Esophagus muscularis mucosa (tissue), 4 donors: ENCODE measurements at regions not wholly inside any gene's neighbourhood (a gene's known extent, or its start where the extent isn't known, plus 50 kb on each side); places are given as distances from the start of the nearest gene placed in this dataset.

ENCODE experiments used
- DNase-seq: peaks from one replicate; pipeline ENCODE4 v3.0.0-alpha.2; 2017; ENCODE audit errors: extremely low spot score
- H3K27ac ChIP-seq, 4 donors: fragments of 200-600 bp; sonication (generic); replicated peaks in 1 of 4; 1 replicate in 3 of 4; 2 replicates in 1 of 4; pipeline ENCODE4 v1.5.1; 2016 to 2019; ENCODE audit warnings: mild to moderate bottlenecking in 1 of 4
- H3K27me3 ChIP-seq, 4 donors: fragments of 200-600 bp; sonication (generic); one replicate each; pipeline versions ENCODE4 v1.5.1 to v1.6.0; 2016 to 2019
- H3K36me3 ChIP-seq, 4 donors: fragments of 200-600 bp; sonication (generic); one replicate each; pipeline ENCODE4 v1.5.1; 2016 to 2019
- H3K4me1 ChIP-seq, 4 donors: fragments of 200-600 bp; sonication (generic); one replicate each; pipeline ENCODE4 v1.5.1; 2016 to 2019
- H3K4me3 ChIP-seq, 4 donors: fragments of 200-600 bp; sonication (generic); 1 replicate in 2 of 4; 2 replicates in 2 of 4; pipeline ENCODE4 v1.5.1; 2016 to 2019; ENCODE audit warnings: mild to moderate bottlenecking in 4 of 4, moderate library complexity in 1 of 4
- H3K9me3 ChIP-seq, 4 donors: fragments of 200-600 bp; sonication (generic); 1 replicate in 3 of 4; 2 replicates in 1 of 4; pipeline ENCODE4 v1.5.1; 2016 to 2019
- CTCF ChIP-seq, 3 experiments: fragments of 200-600 bp in 2 of 3; fragments of 450-650 bp in 1 of 3; sonication (generic) in 2 of 3; IDR thresholded peaks; one replicate each; pipeline ENCODE4 v1.5.1; 2017 to 2019; ENCODE audit warnings: antibody characterized with exemption in 3 of 3, mild to moderate bottlenecking in 2 of 3, moderate library complexity in 1 of 3
- EP300 ChIP-seq: sonication (generic); formaldehyde crosslinking; IDR thresholded peaks from one replicate; pipeline ENCODE4 v1.6.1; 2017; ENCODE audit warnings: antibody characterized with exemption
- POLR2A ChIP-seq: fragments of 450-650 bp; IDR thresholded peaks from one replicate; pipeline ENCODE4 v1.6.1; 2017; ENCODE audit warnings: antibody characterized with exemption, moderate library complexity, mild to moderate bottlenecking, low read depth
- POLR2AphosphoS5 ChIP-seq, 2 donors: sonication (generic); formaldehyde crosslinking; IDR thresholded peaks; one replicate each; pipeline ENCODE4 v1.6.1; 2017; ENCODE audit warnings: antibody characterized with exemption in 2 of 2
- WGBS: methylation state at CpG from one replicate; pipeline ENCODE4 v1.1.5; 2018; 5-methylcytosine and 5-hydroxymethylcytosine counted together
- intact Hi-C: fragments of 100-400 bp; cut with DNase I; formaldehyde crosslinking; loops from one replicate; pipeline ENCODE4 v1.15.1; 2023

GRCh38 chr17:21535686-21536375, 156.5 kb upstream of the KCNJ18 start:
- H3K27me3 ChIP-seq = no peaks in the 10 kb centered on the region
- H3K4me3 ChIP-seq = no peak overlapping the region
- H3K27ac ChIP-seq = no peak overlapping the region
- H3K36me3 ChIP-seq = peaks cover 25 to 44% (median 28%) of the 10 kb centered on the region in 4 donors
- intact Hi-C loops = no loop called here
- WGBS = 45% methylated on average over 1 of the region's 1 CpG
- TF ChIP-seq POLR2AphosphoS5 (IDR thresholded peaks at IDR 0.05) (no peak), POLR2A (no peak), CTCF (IDR thresholded peaks at IDR 0.05) (no peak), EP300 (no peak)
- no peaks in the 10 kb centered on the region for H3K4me1 ChIP-seq
- DNase-seq = no peak
- H3K9me3 ChIP-seq = peaks cover 0 to 19% (median 5%) of the 10 kb centered on the region in 4 donors

- Histone ChIP-seq H3K36me3 (peaks cover 23 to 43% (median 25%) of the 10 kb centered on the region in 4 donors), H3K27me3 (no peaks in the 10 kb centered on the region), H3K4me3 (no peak overlapping the region), H3K9me3 (peaks cover 0 to 19% (median 5%) of the 10 kb centered on the region in 4 donors), H3K4me1 (peaks cover 0 to 4% (median 1%) of the 10 kb centered on the region in 4 donors), H3K27ac (no peak overlapping the region)
- WGBS = 94% methylated on average over 2 of the region's 2 CpGs
- intact Hi-C loops = no loop called here
- TF ChIP-seq POLR2AphosphoS5 (IDR thresholded peaks at IDR 0.05) (no peak), CTCF (IDR thresholded peaks at IDR 0.05) (no peak), POLR2A (no peak), EP300 (no peak)
- no peak for DNase-seq
Measured at GRCh38 chr17:21537302-21537701, 155.0 kb upstream of the KCNJ18 start.

- Histone ChIP-seq H3K27ac (no peak overlapping the region), H3K4me1 (peaks cover 0 to 17% (median 5%) of the 10 kb centered on the region in 4 donors), H3K36me3 (peaks cover 16 to 36% (median 20%) of the 10 kb centered on the region in 4 donors), H3K9me3 (peaks cover 0 to 19% (median 5%) of the 10 kb centered on the region in 4 donors), H3K27me3 (no peaks in the 10 kb centered on the region), H3K4me3 (no peak overlapping the region)
- intact Hi-C loops = no loop called here
- WGBS = 93% methylated on average over 1 of the region's 1 CpG
- DNase-seq = no peak
- no peak for TF ChIP-seq EP300
- TF ChIP-seq POLR2AphosphoS5 (IDR thresholded peaks at IDR 0.05) = no peak
- TF ChIP-seq POLR2A = no peak
- TF ChIP-seq CTCF (IDR thresholded peaks at IDR 0.05) = no peak
Measured at GRCh38 chr17:21538615-21539014, 153.7 kb upstream of the KCNJ18 start.

- intact Hi-C loops = no loop called here
- WGBS = 44% methylated on average over 2 of the region's 2 CpGs
- peaks cover 0 to 17% (median 5%) of the 10 kb centered on the region in 4 donors for H3K4me1 ChIP-seq
- no peak for DNase-seq
- peaks cover 0 to 19% (median 5%) of the 10 kb centered on the region in 4 donors for H3K9me3 ChIP-seq
- no peak overlapping the region for H3K27ac ChIP-seq
- TF ChIP-seq EP300 (no peak), CTCF (IDR thresholded peaks at IDR 0.05) (no peak), POLR2A (no peak), POLR2AphosphoS5 (IDR thresholded peaks at IDR 0.05) (no peak)
- H3K36me3 ChIP-seq = peaks cover 11 to 34% (median 18%) of the 10 kb centered on the region in 4 donors
- no peaks in the 10 kb centered on the region for H3K27me3 ChIP-seq
- no peak overlapping the region for H3K4me3 ChIP-seq
Measured at GRCh38 chr17:21539146-21539545, 153.2 kb upstream of the KCNJ18 start.
